SU-DHL-6 (cell line): ENCODE measurements at regions not wholly inside any gene's neighbourhood (a gene's known extent, or its start where the extent isn't known, plus 50 kb on each side); places are given as distances from the start of the nearest gene placed in this dataset.

Experiments
- H2AFZ ChIP-seq: fragments of 200-600 bp; sonication (generic); 2 replicates; pipeline ENCODE4 v1.6.1; 2014; ENCODE audit warnings: low read depth, mild to moderate bottlenecking, moderate library complexity, mixed read lengths, antibody characterized with exemption, low read length; ENCODE audit not compliant: severe bottlenecking
- H3F3A ChIP-seq: fragments of 200-600 bp; shearing (Covaris generic); 2 replicates; pipeline ENCODE4 v1.6.0; 2016; ENCODE audit warnings: antibody characterized with exemption, mild to moderate bottlenecking; ENCODE audit not compliant: insufficient read depth
- H3K27ac ChIP-seq: fragments of 200-600 bp; sonication (generic); 2 replicates; pipeline ENCODE4 v1.5.1; 2016; ENCODE audit warnings: low read depth, mild to moderate bottlenecking, low read length, moderate library complexity, mixed read lengths
- H3K27me3 ChIP-seq: fragments of 200-600 bp; sonication (generic), shearing (Covaris generic); 2 replicates; pipeline ENCODE4 v1.6.0; 2014; ENCODE audit warnings: mild to moderate bottlenecking, low read length
- H3K36me3 ChIP-seq: fragments of 200-600 bp; sonication (generic); 2 replicates; pipeline ENCODE4 v1.6.1; 2014; ENCODE audit warnings: mild to moderate bottlenecking, low read length, mixed read lengths
- H3K4me2 ChIP-seq: fragments of 300-600, 200-600 bp; shearing (Covaris generic), sonication (generic); 2 replicates; pipeline ENCODE4 v1.6.0; 2014; ENCODE audit warnings: low read length, low read depth, mild to moderate bottlenecking; ENCODE audit not compliant: poor library complexity, severe bottlenecking
- H3K4me3 ChIP-seq: fragments of 200-600 bp; sonication (generic); 2 replicates; pipeline ENCODE4 v1.5.1; 2014; ENCODE audit warnings: antibody characterized with exemption, low read length, mild to moderate bottlenecking, mixed read lengths; ENCODE audit not compliant: insufficient read depth, poor library complexity, severe bottlenecking
- H3K79me2 ChIP-seq: fragments of 200-600 bp; sonication (generic); 2 replicates; pipeline ENCODE4 v1.6.1; 2014; ENCODE audit warnings: mild to moderate bottlenecking, low read length, moderate library complexity; ENCODE audit not compliant: insufficient read depth
- H3K9ac ChIP-seq: fragments of 200-600 bp; sonication (generic); 2 replicates; pipeline ENCODE4 v1.7.0; 2014; ENCODE audit warnings: mild to moderate bottlenecking, low read length
- H3K9me2 ChIP-seq: fragments of 200-600 bp; sonication (generic); replicated peaks from 2 replicates; pipeline ENCODE4 v1.6.1; 2014; ENCODE audit warnings: low read length; ENCODE audit not compliant: insufficient read depth
- H3K9me3 ChIP-seq: fragments of 200-600 bp; sonication (generic); 2 replicates; pipeline ENCODE4 v1.6.1; 2014; ENCODE audit warnings: low read length, mixed read lengths; ENCODE audit not compliant: insufficient read depth
- H4K20me1 ChIP-seq: fragments of 200-600 bp; sonication (generic); 2 replicates; pipeline ENCODE4 v1.6.1; 2014; ENCODE audit warnings: low read depth, mild to moderate bottlenecking, antibody characterized with exemption, low read length, moderate library complexity, mixed read lengths
- EZH2phosphoT487 ChIP-seq: fragments of 200-600 bp; sonication (generic), shearing (Covaris generic); conservative IDR thresholded peaks from 2 replicates; pipeline ENCODE4 v1.6.1; 2018; ENCODE audit warnings: mild to moderate bottlenecking, antibody characterized with exemption, low read length, moderate library complexity, mixed read lengths
- TF ChIP-seq, protein P1 (sequence below): fragments of 200-600 bp; sonication (generic); IDR thresholded peaks from one replicate; pipeline ENCODE4 v1.5.1; 2017; ENCODE audit warnings: antibody characterized with exemption, mild to moderate bottlenecking, low read length, moderate library complexity; ENCODE audit not compliant: insufficient read depth, poor library complexity, severe bottlenecking

DNA sequence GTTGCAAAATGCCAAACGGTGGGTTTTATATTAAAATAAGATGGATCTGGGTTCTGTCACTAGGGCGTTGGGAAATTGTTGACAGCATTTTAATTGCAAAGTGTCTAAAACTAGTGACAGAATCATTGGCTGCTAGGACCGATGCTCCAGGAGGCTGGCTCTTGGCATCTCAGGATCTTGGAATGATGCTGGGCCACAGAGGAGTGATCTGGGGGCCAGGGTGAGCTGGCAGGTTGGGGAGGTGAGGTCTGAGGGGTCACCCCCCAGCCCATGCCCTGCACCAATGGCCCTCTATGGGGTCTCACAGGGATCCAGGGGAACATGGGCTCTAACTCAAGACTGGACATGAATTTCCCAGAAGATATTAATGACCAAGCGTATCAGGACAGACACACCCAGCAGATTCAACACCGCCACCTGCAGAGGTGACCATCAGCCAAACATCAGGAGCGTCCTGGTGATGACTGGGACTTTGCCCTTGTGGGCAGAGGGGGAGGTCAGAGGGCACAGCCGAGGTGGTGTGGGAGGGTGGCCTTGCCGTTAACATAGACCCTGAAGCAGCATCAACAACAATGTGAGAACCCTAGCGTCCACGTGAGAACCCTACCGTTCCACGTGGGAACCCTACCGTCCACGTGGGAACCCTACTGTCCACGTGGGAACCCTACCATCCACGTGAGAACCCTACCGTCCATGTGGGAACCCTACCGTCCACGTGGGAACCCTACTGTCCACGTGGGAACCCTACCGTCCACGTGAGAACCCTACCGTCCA is 89.0 kb upstream of the PPP2R2D start:
- Histone ChIP-seq H3K9me3 (no peaks in the 10 kb centered on the region), H3K9ac (no peak overlapping the region), H3K79me2 (no peaks in the 10 kb centered on the region), H3K9me2 (no peaks in the 10 kb centered on the region), H3K27me3 (no peaks in the 10 kb centered on the region; the same call in 1 of the 2 replicates), H3K36me3 (no peaks in the 10 kb centered on the region), H2AFZ (no peak overlapping the region), H4K20me1 (no peaks in the 10 kb centered on the region), H3K4me3 (no peak overlapping the region), H3K27ac (no peak overlapping the region), H3F3A (no peaks in the 10 kb centered on the region), H3K4me2 (no peak overlapping the region)
- TF ChIP-seq, protein P1, sequence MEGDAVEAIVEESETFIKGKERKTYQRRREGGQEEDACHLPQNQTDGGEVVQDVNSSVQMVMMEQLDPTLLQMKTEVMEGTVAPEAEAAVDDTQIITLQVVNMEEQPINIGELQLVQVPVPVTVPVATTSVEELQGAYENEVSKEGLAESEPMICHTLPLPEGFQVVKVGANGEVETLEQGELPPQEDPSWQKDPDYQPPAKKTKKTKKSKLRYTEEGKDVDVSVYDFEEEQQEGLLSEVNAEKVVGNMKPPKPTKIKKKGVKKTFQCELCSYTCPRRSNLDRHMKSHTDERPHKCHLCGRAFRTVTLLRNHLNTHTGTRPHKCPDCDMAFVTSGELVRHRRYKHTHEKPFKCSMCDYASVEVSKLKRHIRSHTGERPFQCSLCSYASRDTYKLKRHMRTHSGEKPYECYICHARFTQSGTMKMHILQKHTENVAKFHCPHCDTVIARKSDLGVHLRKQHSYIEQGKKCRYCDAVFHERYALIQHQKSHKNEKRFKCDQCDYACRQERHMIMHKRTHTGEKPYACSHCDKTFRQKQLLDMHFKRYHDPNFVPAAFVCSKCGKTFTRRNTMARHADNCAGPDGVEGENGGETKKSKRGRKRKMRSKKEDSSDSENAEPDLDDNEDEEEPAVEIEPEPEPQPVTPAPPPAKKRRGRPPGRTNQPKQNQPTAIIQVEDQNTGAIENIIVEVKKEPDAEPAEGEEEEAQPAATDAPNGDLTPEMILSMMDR = no peak
- TF ChIP-seq EZH2phosphoT487 = no peak

DNA sequence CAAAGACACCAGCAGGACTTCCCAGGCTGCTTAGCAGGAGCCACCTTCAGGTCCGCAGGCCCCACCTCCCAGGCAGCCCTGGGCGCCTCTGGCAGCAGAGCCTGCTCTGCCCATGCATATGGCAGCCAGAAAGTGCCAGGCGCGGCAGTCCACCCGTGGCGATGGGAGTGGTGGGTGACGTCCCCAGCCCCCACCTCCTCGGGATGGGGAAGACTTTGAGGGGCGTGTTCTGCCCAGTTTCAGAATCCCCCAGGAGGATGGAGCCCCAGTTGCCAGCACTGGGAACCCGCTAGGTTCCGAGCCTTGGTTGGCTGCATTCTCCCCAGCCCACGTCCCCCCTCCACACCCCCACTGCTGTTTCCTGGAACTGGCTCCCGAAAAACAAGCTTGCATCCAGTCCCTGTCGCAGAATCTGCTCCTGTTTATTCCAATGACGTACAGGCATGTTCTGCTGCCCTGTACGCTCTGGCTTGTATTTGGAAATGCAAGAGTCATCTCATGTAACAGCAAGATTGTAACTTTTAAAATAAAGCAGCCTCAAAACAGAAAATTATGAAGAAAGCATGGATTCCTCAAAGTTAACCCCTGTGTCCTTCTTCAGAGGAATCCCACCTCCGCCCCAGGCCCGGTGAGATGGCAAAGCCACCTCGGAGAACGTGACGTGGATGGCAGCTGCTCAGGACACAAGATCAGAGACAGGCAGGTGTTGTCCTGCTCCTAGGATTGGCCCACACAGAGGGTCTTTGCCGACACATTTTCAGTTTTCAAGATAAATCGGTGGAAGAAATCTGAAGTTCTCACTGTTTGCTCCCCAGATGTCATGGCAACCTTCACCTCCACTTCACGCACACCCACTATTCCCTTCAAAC is 87.8 kb upstream of the PPP2R2D start:
- Histone ChIP-seq H3K79me2 (no peaks in the 10 kb centered on the region), H3K9me2 (no peaks in the 10 kb centered on the region), H3F3A (no peaks in the 10 kb centered on the region), H3K9me3 (no peaks in the 10 kb centered on the region), H3K27me3 (no peaks in the 10 kb centered on the region; the same call in 1 of the 2 replicates), H3K4me3 (no peak overlapping the region), H2AFZ (no peak overlapping the region), H3K4me2 (no peak overlapping the region), H3K9ac (no peak overlapping the region), H4K20me1 (no peaks in the 10 kb centered on the region), H3K27ac (no peak overlapping the region), H3K36me3 (no peaks in the 10 kb centered on the region)
- TF ChIP-seq, protein P1 = no peak
- TF ChIP-seq EZH2phosphoT487 = no peak

DNA sequence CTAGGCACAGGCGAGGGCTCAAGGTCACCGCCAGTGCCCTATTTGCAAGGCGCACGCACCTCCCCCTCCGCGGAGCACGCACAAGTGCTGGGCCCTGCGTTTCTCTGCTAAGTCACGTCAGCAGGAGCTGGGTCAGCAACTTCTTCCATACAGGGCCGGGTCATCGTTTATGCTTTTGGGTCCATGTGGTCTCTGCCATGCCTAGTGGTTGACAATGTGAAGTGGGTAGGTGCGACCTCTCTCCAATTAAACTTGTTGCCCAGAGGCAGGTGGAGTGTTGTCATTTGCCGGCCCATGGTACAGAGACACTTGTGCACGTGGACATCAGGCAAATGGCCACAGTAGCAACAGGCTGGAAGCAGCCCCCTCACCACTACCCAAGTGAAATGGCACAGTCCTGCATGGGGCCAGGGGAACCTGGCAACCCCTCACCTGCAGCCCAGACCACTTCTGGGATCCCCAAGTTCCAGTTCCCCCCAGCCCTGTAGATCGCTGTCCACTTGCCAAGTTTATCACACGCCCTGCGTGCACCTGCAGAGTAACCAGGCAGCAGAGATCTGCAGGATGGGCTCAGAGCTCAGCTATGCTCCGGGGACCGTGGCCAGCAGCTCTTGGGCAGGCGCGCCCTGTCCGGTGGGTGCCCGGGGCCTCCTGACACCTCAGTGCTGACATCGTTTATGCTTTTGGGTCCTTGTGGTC is 86.1 kb upstream of the PPP2R2D start:
- no peak for TF ChIP-seq EZH2phosphoT487
- TF ChIP-seq, protein P1 = no peak
- no peaks in the 10 kb centered on the region; the same call in 1 of the 2 replicates for H3K27me3 ChIP-seq
- H3K4me2 ChIP-seq = no peak overlapping the region
- no peaks in the 10 kb centered on the region for H3K79me2 ChIP-seq
- no peaks in the 10 kb centered on the region for H4K20me1 ChIP-seq
- H2AFZ ChIP-seq = no peak overlapping the region
- no peak overlapping the region for H3K4me3 ChIP-seq
- H3K9ac ChIP-seq = no peak overlapping the region
- no peaks in the 10 kb centered on the region for H3F3A ChIP-seq
- no peak overlapping the region for H3K27ac ChIP-seq
- H3K36me3 ChIP-seq = no peaks in the 10 kb centered on the region
- no peaks in the 10 kb centered on the region for H3K9me2 ChIP-seq
- H3K9me3 ChIP-seq = no peaks in the 10 kb centered on the region
